GM18508 (cell line): ENCODE measurements at regions not wholly inside any gene's neighbourhood (a gene's known extent, or its start where the extent isn't known, plus 50 kb on each side); places are given as distances from the start of the nearest gene placed in this dataset.

Experiments used
- ATAC-seq: cut with Tn5 transposase; IDR thresholded peaks from one replicate; pipeline ENCODE4 v1.9.1; 2021; ENCODE audit warnings: moderate number of reproducible peaks; ENCODE audit not compliant: insufficient read depth, unreplicated experiment

DNA sequence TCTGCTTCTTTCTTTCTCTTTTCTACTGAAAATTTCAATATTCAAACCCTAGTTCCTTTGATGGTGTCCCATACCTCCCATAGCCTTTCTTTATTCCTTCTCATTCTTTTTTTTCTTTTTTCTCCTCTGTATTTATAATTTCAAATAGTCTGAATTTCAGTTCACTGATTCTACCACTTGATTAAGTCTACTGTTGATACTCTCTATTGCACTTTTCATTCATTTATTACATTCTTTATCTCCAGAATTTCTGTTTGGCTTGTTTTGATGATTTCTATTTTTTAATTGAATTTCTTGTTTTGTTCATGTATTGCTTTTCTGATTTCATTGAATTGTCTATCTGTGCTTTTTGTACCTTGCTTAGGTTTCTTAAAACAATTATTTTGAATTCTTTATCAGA is 111.9 kb upstream of the VRK2 start:
- no peak for ATAC-seq

DNA sequence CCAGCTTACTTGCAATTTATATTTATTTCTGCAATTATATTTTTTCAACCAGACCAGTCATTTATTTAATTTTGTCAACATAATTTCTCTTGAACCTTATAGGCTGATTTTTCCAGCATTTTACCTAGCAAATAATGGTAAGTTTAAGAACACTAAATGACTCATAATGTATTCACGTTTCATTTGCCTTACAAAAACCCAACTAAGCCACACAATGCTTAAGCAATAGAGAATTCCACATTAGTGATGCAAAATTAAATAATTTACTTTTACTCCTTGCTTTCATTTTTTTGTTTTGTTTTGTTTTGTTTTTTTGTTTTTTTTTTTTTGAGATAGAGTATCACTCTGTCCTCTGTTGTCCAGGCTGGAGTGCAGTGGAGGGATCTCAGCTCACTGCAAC is 110.4 kb upstream of the VRK2 start:
- no peak for ATAC-seq

DNA sequence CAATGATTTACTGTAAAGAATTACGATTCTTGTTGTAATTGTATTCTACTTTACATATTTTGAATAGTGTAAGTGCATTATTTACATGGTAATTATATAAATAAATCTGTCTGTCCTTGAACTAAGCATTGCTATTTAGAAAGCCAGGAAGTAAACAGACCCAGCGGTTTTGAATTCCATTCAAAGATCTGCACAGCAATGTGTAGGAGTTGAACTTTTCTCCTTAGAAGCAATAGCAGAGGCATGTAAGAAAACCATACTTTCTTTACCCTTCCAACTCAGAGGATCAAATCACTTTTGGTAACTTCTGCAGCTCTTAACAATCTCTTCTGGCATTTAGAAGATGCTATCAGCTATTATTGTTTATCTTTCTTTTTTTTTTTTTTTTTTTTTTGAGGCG is 109.2 kb upstream of the VRK2 start:
- ATAC-seq = no peak

DNA sequence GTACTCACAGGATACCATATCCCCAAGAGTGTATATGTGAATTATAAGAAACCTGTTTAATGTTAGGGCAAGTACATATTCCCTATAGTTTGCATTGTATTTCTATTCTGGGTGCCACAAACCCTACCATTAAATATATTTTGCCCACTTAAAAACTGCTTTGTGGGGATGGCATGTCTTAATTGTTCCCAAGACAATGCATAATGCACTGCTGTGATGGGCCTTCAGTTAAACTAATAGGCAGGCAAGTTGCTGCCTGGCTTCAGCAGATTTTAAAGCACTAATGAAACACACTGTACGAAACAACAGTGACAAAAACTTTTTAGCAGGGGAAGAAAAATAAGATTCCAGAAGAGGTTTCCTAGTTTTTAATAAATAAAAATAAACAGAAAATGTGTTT is 104.8 kb upstream of the VRK2 start:
- no peak for ATAC-seq

DNA sequence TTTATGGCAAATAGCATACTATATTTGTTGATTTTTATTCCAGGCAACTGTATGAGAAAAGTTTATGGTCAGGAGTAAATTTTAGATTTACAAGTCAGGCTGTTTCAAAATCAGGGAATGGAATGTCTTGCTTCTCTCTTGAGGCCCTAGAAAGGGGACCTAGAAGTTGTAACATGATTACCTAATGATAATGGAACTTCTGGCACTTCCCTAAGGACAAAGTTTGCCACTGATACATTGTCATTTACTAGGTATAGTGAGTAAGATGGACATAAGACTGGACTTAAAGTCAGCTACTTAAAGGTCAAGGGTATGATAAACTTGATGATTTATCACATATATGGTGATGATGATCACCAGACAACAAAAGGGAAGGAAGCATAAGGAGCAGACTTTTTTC is 103.3 kb upstream of the VRK2 start:
- no peak for ATAC-seq

DNA sequence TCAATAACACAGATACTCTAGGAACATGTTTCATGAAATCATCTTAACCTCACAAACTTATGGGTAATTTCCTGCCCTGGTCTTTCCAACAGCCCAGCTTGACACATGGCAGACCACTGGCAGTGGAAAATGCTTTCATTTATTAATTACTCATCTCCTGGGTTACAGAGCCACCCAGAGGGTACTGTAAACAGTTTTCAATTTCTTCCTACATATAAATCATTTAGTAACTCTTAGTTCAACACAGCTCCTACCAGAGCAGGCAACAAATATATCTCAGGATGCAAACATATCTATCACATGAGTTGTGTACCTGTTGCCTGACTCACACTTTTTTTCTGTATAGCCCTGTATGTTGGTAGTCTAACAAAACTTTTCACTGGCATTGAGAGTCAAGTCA is 99.2 kb upstream of the VRK2 start:
- no peak for ATAC-seq

DNA sequence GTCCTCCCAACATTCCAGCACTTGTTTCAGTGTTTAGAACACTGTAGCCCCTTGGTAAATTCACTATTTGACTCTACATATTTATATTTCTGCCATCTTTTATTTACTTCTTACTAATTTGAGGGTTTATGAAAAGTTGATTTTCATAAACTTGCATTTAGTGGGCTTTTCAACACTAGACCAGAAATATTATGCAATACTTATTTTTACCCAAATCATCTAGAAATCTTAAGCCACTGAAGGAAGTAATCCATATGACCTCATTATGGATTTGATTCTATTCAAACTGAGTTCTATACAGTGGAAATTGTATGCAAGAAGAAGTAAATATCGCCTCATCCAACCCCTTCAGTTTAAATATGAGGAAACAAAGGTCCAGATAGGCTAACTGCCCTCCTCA is 92.6 kb upstream of the VRK2 start:
- no peak for ATAC-seq

DNA sequence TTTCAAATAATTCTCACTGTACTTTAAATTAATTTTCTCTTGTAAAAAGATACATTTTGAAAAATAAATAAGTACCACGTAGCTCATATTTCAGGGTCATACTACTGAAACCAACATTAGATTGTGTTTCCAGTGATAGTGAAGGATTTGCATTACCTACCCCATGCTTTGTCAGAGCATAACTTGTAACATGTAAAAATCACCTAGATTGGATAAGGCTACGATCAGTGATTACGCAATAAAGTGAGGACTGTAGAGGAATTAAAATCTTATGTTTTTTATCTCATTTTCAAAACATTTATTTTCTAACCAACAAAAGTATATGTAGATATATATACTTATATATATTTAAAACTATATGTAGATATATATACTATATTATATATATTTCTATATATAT is 89.4 kb upstream of the VRK2 start:
- no peak for ATAC-seq

DNA sequence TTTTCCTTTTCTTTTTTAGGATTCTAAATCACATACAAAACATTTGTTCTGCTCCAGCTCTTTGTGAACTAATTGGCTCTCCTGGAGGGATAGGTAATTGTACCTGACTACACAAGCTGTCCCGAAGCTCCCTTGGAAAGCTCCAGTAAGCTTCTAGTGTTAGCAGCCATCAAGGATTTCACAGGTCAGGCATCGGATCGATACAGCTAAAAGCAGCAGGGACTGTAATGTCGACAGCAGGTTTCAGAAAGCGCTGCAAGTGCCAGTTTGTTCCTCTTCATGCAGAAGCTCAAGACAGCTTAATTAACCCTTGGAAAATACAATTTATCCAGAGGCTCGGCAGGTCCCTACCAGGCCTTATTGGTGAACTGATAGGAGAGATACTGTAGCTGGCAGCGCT is 87.2 kb upstream of the VRK2 start:
- ATAC-seq = no peak

DNA sequence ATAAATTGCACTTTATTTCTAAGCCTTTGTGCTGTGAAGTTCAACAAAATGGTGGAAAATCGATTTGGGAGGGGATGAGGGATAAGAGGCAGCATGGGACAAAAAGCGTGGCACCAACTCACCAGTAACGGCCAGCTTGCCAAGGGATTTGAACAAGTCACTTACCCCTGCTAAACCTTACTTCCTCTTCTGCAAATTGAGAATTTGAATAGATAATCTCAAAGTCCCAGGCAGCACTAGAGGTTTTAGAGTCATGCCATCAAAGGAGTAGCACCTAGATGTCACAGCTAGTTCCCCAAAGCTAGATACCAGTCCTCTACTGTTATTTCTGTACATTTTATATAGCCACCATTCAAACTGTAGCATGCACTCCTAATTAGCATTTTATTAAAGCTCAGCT is 83.7 kb upstream of the VRK2 start:
- no peak for ATAC-seq

DNA sequence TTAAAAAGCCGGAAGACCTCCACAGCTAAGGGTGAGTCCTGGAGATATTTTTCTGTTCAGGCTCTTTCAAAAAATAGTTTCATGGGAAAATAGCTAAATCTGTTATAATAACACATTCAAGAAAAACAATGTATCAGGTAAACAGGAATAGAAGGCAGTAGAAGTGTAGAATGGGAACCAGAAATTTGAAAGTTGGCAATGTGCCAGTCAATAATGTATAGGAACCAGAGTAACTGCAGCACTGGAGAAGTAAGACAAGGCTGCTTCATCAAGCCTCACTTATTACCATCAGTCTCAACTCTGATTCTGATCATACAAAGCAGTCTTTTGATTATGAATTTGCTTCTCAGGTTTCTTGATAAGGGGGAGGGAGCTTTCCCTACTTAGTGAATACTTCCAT is 81.4 kb upstream of the VRK2 start:
- ATAC-seq = no peak

DNA sequence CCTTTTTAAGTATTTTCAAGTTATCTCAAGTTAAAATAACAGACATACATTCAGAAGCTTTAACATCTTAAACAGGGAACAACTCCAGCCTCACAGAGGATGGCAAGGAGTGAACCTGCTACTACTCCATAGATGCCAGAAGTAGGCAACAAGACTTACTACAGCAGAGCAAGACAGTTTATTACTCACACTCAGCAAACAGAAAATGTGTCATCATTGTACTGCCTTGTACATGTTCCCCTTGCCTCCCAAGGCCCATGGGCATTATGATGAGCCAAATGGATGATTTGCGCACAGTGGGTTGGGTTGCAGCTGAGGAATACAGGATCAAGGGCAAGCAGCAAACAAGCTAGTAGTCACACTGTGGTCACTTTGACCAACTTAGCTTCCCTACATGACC is 80.6 kb upstream of the VRK2 start:
- ATAC-seq = no peak

DNA sequence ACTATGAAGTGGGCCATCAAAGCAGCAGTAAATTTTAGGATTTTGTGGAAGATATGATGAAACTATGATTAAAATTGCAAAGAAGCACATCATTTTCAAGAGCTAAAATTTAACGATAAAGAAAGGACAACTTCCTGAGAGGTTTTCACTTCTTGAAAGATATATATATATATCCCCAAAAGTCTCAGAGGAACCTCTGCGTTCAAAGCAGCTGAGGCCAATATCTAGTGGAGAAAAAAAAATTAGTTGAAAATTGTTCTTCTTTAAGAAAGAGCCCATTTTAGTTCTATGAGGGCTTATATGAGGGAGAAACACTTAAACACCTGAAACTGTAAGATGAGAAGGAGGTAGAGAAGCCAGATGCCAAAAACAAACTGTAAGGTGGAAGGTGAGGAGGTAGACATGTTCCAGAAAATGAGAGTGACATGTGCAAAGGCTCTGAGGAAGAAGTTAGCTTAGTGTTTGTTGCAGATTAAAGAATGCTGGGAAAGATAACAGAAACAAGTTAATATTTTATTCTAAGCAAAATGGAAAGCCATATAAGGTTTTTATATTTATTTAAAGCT is 72.9 kb upstream of the VRK2 start:
- ATAC-seq = no peak

DNA sequence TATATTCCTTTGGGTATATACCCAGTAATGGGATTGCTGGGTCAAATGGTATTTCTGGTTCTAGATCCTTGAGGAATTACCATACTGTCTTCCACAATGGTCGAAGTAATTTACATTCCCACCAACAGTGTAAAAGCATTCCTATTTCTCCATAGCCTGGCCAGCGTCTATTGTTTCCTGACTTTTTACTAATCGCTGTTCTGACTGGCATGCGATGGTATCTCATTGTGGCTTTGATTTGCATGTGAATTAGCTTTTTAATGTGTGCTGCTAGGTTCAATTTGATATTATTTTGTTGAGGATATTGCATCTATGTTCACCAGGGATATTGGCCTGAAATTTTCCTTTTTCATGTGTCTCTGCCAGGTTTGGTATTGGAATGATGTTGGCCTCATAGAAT is 67.4 kb upstream of the VRK2 start:
- no peak for ATAC-seq

DNA sequence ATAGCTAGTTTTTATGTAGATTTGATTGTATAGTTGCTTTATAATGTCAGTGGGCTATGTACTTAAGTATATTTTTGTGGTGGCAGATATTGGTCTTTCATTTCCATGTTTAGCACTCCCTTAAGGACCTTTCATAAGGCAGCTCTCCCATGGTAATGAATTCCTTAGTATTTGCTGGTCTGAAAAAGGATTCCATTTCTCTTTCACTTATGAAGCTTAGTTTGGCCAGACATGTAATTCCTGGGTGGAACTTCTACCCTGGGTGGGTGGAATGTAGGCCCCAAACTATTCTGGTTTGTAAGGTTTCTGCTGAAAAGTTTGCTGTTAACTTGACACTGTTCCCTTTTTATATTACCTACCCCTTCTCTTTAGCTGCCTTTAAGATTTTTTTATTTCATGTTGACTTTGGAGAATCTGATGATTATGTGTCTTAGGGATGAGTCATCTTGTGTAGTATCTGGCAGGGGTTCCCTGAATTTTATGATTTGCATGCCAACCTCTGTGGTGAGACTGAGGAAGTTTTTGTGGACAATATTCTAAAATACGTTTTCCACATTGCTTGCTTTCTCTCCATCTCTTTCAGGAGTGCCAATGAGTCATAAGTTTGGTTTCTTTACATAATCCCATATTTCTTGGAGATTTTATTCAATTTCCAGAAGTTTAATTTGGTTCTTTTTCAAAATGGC is 65.4 kb upstream of the VRK2 start:
- ATAC-seq = no peak

DNA sequence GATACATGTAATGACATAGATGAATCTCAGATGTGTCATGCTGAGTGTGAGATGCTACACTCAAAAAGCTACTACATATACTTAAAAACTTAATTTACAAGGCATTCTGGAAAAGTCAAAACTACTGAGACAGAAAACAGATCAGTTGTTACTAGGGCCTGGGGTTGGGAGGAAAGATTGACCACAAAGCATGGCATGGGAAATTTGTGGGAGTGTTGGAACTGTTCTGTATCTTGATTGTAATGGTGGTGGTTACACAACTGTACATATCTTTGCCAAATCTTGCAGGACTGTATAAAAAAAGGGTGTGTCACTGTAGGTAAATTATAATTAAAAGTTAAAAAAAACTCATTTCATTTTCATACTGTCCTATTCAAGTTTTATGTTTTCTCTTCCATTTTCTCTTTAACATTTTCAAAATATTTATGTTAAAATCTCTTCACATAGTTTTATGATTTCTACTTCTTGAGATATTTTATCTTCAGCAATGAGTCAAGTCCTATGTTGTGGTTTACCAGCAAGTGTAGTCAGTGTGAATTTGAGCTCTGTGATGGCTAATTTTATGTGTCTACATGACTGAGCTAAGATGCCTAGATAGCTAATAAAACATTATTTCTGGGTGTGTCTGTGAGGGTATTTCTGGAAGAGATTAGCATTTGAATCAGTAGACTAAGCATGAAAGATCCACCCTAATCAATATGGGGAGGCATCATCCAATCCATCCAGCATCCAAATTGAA is 58.6 kb upstream of the VRK2 start:
- ATAC-seq = no peak

DNA sequence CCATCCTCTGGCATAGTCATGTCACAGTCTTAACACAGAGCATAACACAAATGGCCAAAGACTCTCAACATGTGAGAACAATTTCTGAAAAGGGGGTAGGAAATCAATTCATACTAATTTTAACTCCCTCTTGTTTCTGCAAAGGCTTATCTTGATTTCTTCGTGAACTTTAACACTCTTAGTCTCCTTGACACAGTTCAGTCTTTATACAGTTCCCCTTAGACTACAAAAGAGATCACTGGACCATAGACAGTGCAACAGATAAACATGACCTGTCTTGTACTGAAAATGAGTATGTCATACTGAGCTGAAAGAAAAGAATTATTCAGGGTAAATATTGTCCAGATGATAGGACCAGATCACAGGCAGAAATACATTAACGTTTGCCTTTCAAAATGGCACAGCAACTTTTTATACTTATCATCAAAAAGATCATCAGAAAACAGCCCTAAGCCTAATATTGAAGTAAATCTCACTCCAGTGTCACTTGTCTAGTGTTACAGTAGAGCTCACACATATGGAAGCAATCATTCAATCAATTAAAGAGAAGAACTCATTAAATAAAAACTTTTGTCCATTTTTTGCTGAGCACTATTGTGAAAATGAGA is 56.4 kb upstream of the VRK2 start:
- ATAC-seq = no peak
